ENCODE measurements at regions not wholly inside any gene's neighbourhood (a gene's known extent, or its start where the extent isn't known, plus 50 kb on each side); places are given as distances from the start of the nearest gene placed in this dataset.

DNA sequence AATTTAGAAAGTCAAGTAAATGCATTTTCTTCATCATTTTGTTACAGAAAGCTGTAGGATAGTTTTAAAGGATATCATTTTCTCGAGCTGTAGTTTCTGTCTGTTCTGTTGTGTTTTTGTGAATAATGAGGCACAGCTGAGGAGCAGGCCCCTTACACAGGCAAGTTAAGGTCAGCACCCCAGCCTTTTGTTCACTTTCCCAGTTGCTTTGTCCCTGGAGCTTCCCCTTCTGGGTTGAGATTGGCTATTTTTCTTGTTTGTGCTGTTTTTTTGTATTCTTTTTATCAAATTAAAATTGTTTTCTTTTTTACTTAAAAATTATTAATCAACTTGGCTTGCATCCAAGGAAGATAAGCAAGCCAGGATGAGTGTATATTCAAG lies 213.8 kb upstream of the ACTBL2 start (continued):
- TF ChIP-seq EP300 (IDR thresholded peaks at IDR 0.05; ENCODE audit: borderline replicate concordance in 1 of 2, low read depth in 2 of 2, low read length in 2 of 2), result no peak

Data from H1 (cell line).